Fibroblast of upper back skin (primary cell): ENCODE measurements at regions not wholly inside any gene's neighbourhood (a gene's known extent, or its start where the extent isn't known, plus 50 kb on each side); places are given as distances from the start of the nearest gene placed in this dataset.
A peak's percentile ranks its signal among the peaks of the same experiment; 100 is the strongest.
"Not testable (repeated sequence)": the region's sequence is repeated elsewhere in the genome, so short reads cannot be mapped to it uniquely, and the experiment has no call there.

Source experiments
- DNase-seq: peaks from one replicate; pipeline ENCODE4 v3.0.0-alpha.2; 2013

DNA sequence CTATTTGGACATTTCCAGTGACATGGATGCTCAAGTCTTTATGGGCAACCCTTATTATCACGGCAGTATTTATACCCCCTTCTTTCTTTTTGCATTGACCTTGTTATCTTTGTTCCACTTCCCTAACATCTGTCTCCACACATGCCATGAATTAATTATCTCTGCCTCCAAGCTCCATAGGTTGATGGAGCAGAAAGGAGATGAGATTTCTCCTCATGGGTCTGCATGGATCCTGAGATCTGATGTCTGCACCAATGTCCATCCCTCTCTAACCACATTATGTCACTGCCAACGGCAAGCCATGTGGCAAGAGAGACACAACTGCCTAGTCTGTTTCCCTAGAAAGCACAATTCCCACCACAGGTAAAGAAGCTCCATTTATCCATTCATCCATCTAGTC lies 416.8 kb upstream of the ASIC2 start:
- DNase-seq, result no peak

DNA sequence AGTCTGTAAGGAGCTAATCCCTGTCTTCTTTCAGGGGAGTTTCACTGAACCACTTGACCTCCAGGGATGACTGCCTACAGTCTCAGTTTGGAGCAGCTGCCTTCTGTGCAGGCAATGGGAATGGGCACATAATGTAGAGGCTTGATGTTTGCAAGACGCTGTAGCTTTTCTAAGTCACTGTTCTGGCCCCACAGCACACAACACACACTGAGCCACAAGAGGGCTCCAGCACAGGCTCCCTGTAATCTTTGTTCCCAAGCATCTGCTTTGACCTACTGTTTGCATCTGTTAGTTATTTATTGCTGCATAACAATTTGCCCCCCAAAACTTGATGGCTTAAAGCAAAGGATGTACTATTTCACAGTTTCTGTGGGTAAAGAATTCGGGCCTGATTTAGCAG lies 419.0 kb upstream of the ASIC2 start:
- DNase-seq, result no peak

DNA sequence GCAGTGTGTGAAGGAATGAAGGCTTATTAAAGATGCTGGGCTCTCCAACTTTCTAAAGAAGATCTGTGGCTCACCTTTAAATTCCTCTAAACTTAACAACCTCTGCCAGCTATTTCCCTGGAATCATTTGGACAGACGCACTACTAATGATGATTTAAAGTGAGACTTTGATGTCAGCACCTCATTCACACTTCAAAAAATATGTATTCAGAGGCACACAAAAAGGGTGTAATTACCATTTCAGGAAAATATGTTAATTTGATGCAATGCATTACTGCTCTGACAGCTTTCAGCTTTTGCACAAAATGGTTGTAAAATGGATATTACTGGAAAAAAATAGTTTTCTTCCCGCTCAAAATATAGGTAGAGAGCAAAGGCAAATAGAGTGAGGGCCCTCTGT lies 423.9 kb upstream of the ASIC2 start:
- DNase-seq, result no peak

DNA sequence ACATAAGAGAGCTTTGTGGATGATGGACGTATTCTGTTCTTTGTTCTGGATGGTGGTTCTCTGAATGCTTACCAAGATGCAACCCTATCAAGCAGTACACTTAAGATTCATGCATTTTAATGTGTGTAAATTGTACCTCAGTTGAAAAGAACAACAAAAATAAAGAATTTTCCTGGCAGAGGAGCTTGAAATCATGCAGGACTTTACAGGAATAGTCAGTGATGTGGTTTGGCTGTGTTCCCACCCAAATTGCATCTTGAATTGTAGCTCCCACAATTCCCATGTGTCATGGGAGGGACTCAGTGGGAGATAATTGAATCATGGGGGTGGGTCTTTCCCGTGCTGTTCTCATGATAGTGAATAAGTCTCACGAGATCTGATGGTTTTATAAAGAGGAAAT lies 430.6 kb upstream of the ASIC2 start:
- not testable (repeated sequence) for DNase-seq

DNA sequence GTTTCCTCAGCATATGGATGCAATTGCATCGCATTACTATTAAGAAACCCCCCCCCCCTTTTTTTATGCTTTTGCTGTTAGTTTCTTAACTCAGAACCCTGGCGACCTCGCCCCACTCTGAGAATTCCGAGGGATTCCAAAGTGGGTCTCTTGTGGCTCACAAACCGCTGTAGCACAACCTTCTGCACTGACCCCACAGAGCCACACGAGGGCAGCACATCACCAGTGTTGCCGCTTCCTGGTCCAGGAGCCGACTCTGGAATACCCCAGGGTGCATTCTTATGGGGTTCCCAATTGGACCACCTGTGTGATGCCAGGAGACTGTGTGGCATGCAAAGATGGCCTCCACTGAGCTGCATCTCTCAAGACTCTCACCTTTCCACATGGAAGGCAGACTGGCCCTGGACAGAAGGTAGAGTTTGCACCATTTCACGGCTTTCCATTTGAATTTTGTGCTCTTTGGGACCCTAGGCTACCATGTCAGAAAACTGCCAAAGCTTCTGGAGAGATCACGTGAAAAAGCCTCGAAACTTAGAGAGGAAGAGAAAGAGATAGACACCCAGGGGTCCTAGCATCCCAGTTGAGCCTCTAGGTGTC lies 432.7 kb upstream of the ASIC2 start:
- peak; percentile 18 for DNase-seq

DNA sequence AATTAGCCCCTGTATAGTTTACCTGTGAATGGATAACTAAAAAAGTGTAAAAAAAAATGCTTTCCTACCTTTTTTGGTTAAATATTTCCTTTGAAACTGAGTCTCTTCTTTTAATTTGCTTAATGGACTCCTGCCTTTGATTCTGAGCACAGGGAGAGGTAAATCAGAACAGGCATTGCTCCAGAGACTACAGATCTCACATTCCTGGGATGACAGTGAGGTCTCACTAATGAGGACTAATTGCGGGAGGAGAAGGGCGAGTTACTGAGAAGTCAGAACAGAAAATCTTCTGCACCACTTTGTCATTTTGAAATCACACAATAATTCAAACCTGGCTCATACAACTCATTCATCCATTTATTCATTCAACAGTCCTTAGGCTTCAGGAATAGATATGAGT lies 437.0 kb upstream of the ASIC2 start:
- no peak for DNase-seq

DNA sequence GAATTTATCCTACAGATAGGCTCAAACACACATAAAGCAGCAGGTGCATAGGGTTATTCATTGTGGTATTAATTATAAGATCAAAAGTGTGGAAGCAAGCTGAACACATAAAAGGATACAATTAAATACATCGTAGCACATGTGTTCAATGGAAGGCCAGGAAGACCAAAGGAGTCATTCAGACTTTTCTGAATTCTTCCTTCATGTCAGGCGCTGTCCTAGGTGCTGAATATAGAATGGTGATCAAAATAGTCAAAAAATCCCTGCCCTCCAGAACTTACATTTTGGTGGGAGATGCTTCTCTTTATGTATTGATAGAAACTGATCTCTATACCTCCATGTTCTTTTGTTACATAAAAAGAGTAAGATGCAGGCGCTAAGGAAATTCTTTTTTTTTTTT lies 439.0 kb upstream of the ASIC2 start:
- DNase-seq, result peak; percentile 16

DNA sequence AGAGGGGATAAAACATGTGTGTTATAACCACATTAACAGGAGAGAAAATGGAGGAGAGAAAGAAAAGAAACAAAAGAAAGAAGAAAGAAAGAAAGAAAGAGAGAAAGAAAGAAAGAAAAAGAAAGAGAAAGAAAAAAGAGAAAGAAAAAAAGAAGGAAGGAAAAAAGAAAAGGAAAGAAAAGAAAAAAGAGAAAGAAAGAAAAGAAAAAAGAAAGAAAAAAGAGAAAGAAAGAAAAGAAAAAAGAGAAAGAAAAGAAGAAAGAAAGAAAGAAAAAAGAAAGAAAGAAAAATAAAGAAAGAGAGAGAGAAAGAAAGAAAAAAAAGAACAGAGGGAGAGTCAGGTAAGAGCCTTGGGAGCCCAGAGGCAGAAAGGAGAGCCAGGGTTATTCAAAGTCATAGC lies 446.6 kb upstream of the ASIC2 start:
- DNase-seq, result no peak

DNA sequence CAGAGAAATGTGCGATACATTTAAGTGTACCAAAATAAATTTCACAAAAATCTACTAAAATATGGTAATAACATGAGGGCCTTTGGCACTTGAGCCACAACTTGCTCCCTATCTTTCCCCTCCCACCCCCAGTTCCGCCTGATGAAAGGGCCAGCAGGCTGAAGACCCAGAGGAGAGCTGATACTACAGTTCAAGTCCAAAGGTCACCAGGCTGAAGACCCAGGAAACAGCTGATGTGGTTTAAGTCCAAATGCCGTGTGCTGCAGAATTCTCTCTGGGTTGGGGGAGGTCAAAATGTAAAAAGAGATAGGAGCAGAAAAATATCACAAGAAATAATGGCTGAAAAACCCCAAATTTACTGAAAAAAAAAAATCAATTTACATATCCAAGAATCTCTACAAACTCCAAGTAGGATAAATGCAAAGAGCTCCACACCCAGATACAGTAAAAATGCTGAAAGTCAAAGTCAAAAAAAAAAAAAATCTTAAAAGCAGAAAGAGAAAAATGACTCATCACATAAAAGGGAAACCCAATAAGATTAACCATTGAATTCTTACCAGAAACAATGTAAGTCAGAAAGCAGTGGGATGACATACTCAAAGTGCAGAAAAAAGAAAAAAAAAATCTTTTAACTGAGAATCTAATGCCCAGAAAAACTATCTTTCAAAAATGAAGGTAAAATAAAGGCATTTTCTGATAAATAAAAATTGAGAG lies 452.1 kb upstream of the ASIC2 start:
- no peak for DNase-seq

DNA sequence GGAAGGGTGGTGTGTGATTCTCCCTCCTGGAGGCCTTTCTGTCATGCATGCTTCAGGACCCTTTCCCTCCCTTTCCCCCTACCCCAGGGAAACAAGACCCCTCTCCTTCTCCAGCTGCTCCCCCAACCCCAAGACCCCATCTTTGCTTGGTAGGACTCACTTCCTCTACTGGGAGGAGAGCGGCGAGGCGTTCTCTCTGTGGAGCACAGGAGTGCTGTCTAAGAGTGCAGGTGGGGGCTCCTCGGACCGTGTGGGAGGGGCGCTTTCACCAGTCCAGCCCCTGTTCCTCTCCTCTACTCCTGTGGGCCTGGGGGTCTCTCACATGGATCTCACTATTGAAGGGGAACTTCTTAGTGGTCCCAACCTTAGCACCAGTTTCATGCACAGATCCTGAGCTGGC lies 456.1 kb upstream of the ASIC2 start:
- no peak for DNase-seq

DNA sequence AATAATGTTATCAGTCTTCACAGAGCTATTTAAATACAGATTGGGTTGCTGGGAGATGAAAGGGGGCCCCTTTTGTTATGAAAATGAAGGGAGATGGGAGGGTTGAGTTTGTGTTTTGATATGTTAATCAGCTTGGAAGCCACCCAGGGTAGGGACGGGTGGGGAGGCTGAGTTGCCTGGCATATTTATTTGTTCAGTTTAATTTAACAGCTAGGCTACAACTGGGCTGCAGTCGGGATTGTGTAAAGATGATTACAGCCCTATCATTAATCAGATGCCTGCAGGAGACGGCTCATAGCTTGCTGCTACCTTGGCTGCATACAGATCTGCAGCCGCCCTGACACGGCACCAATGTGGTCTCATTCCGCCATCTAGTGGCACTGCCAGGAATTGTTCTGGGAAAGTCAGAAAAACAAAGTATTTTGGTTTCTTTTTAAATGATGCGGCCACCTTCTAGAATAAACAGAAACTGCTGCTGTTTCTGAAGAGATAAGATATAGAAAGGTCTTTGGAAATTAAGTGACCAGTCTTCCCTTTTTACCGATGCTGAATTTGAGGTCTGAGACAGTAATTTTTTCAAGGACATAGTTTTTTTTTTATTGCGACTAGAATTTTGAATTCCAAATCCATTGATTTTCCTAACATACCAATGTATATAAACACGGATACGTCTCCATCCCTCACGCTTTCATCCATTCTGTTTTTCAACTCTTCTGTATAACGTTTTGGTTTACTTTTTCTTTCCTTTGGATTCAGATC lies 458.0 kb upstream of the ASIC2 start:
- peak; percentile 57 for DNase-seq

DNA sequence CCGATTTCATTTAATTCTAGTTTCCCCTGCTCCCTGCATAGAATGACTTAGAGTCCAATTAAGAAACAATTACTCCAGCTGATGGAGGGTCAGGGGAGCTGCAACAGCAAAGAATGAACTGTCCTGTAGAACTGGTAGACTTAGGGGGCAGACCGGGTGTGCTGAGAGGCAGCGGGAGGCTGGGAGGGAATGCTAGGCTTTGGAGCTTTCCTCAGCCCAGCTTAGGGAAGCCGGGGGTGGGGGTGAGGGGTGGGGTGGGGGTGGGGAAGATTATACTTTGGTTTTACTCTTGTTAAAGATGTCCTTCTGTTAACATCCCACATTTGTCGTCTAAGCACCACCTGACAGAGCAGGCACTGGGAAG lies 458.6 kb upstream of the ASIC2 start:
- no peak for DNase-seq

DNA sequence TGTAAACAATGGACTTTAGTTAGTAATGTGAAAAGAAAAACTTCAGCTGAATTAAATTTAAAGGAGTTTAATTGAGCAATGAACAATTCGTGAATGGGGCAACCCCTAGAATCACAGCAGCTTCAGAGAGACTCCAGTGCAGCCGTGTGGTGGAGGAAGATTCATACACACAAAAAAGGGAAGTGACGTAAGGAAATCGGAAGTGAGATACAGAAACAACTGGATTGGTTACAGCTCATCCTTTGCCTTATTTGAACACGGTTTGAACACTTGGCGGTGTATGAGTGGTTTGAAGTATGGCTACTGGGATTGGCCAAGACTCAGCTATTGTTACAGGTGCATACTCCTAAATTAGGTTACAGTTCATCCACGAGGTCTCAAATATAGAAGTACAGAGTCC lies 460.4 kb upstream of the ASIC2 start:
- no peak for DNase-seq

DNA sequence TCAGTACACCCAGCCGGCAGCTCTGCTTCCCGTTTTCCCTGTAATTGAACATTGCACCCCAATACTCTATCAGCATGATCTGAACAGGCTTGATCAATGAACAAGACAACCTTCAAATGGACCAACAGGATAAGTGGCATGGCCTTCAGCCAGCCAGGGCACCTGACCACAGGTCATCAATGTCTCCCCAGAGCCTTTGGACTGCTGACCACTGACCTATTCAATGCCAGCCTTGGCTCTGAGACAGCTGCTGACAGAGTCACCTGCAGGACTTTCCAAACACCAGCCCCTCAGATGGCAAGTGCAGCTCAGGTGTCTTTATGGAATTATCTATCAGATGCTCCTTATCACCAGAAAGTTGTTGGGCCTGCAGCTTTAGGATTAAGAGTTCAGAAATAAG lies 462.9 kb upstream of the ASIC2 start:
- no peak for DNase-seq

DNA sequence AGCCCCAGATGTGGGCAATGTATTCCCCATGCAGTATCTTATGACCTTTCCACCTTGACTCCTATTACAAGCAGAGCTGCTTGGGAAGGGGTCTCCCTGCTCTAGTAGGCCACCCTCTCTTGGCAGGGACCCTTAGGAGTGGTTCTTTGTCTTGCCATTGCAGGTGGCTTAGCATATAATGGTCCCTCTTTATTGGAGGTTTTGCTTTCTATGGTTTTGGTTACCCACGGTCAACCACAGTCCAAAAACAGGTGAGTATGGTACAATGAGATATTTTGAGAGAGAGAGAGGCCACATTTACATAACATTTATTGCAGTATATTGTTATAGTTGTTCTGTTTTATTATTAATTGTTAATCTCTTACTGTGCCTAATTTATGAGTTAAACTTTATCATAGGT lies 472.8 kb upstream of the ASIC2 start:
- DNase-seq, result no peak

DNA sequence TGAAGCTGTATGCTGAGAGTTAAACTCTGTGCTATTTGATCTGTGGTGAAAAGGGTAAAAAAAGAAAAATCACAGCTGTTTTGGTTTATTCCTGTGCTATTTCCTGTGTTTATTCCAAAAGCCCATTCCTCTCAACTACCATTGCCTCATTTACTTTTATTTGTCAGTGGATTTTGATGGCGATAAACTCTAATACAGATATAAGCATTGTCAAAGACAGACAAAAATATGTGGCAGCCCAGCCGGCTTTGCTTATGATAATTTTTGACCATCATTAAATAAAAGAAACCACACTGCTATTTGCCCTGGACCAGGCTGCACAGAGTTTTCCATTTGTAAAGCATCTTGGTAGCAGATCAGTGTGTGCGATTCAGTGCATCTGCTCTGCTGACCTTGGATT lies 473.6 kb upstream of the ASIC2 start:
- DNase-seq, result no peak

DNA sequence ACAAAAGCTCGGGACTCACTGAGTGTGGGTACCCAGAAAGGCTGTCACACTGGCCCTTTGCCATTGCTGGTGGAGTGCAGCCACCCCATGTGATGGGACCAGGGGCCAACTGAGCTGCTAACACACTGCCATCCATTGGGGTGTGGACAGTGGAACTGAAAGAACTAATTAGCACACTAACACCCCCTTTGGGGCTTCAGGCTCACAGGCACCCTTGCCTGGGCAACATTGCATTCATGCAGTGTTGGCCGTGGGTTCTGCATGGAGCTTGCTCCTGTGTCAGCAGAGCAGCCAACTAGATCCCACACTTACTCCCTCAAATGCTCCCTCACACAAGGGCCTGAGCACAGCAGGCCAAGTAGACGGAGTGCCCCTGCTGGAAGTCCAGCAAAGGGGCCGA lies 476.0 kb upstream of the ASIC2 start:
- DNase-seq, result no peak

DNA sequence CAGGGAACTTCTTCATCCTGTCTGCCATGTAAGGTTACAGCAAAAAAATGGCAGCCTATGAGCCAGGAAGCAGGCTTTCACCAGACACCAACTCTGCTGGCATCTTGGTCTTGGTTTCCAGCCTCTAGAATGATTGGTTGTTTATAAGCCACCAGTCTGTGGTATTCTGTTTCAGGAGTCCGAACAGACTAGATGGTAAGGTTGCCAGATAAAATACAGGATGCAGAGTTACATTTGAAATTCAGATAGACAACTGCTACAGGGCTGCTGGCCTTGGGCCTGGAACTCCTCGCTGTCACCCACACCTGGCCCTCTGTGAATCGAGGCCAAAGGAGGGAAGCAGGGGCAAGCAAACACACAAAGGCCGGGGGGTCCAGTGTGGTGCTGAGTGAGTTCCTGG lies 478.8 kb upstream of the CCL2 start:
- no peak for DNase-seq

DNA sequence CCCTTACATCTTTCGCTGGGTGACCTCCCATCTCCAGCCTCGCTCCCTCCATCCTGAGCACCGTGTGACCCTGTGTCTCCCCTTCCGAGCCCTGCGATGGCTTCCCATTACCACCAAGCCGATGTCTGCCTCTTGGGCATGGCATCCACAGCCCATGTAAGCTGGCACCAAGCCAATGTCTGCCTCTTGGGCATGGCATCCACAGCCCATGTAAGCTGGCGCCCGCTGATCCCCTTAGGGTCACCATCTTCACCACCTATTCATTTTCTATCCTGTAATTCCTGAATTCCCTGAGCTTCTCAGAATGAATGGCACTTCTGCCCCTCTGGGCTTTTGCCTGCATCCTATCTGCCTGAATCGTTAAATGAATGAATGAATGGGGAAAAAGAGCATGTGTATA lies 478.2 kb upstream of the CCL2 start:
- no peak for DNase-seq

DNA sequence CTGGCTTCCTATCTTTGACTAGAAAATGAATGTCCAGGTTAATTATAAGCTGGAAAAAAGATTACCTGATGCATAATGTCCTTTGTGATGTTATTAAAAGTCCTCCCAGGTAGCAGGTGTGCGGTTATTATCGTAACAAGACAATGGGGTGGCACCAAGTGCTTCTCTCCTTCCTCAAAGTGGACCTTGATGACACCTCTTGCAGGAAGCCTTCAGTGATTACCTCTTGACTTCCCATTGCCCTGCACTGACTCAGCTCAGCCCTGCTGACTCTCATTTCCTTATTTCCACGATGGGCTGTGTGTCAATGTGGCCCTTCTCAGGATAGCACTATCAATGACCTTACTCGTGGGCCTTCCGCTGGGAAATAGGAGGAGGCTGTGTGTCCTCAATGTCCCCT lies 477.4 kb upstream of the CCL2 start:
- no peak for DNase-seq

DNA sequence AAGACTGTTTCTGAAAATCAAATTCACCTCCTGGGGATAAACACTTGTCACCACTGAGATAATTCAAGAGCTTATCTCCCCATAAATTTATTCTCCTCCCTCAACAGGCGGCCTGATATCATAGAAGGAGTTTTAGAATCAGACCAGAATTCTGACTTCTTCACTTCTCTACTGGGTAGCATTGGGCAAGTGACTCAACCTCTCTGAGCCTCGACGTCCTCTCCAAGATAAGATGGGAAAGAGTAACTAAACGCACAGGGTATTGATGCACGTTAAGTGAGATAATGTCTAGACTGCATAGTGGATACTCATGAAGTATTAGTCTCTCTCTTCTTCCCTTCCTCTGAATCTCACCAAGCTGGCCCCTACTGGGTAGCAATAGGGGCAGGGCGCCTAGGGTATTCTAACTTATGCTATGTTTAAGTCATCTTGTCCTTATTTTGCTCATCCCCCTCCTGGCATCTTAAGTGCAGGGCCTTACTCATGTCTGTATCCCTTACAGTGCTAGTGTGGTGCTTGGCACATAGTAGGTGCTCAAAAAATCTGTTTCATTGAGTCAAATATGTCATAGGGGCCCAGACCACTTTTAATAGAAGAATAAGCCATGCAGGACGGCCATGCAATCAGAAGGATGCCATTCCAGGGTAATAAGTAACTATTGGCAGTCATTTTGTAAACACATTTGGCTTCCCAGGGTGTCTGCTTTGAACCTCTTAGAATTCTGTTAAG lies 476.4 kb upstream of the CCL2 start:
- no peak for DNase-seq

DNA sequence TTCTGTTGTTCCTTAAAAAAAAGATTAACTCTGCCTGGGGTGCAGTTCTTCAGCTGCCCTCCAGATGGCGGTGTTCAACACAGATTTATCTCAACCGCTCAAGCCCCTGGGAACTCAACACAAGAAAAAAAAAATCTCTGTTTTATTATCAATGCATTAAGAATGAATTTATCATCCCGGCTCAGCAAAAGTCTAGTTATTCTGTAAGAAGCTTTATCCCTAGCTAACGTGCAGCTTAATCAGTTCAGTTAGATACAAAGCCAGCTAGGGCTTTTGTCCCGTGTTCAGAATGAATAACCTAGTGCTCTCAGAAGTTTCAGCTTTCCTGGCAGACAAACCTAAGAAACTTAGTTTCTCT lies 475.9 kb upstream of the CCL2 start:
- peak; percentile 44 for DNase-seq

DNA sequence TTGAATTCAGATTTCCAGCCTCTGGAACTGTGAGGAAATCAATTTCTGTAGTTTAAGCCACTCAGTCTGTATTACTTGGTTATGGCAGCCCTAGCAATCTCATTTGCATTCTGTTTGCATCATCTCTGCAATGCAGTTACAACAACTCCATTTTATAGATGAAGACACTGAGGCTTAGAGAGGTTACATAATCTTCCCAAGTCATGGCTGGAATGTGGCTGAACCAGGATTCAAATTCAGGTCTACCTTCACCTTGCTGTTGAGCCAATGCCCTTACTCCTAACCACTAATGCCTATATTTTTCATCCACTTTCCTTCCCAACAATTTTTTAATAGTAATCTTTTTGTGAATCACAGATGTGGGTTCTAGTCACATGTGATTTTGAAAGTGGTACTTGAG lies 469.8 kb upstream of the CCL2 start:
- DNase-seq, result no peak

DNA sequence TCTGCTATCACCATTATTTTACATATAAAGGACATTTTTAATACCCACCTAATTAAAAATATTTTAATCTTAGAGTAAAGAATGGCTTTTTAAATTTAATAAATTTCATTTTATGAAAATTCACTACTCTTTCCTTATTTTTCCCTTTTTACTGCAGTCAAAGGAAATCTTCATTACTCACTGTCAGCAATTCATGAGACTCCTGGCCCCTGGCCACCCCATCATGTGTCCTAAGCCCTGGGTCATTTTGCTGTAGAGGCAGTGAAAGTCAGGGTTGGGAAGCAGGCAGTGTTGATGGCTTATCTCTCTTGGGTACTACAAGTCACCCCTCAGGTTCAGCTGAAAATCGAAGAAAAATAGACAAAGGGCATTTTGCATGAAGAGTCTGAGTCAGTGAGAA lies 468.6 kb upstream of the CCL2 start:
- no peak for DNase-seq
